Activated CD4-positive, alpha-beta T cell treated with anti-CD3 and anti-CD28 coated beads for 48 hours (primary cell): ENCODE measurements at regions not wholly inside any gene's neighbourhood (a gene's known extent, or its start where the extent isn't known, plus 50 kb on each side); places are given as distances from the start of the nearest gene placed in this dataset.
"Not testable (repeated sequence)": the region's sequence is repeated elsewhere in the genome, so short reads cannot be mapped to it uniquely, and the experiment has no call there.

Source experiments
- DNase-seq: peaks from one replicate; pipeline ENCODE4 v3.0.0-alpha.2; 2020

- no peak for DNase-seq
Measured at GRCh38 chr20:17872959-17873358, 95.6 kb downstream of the SNX5 start.

GRCh38 chr20:17872434-17872833 is 96.2 kb downstream of the SNX5 start:
- DNase-seq: no peak

- no peak for DNase-seq
Measured at GRCh38 chr20:17871886-17872285, 96.7 kb downstream of the SNX5 start.

GRCh38 chr20:17871181-17871580 is 97.4 kb downstream of the SNX5 start:
- no peak for DNase-seq

GRCh38 chr20:17870086-17870740 is 98.4 kb downstream of the SNX5 start:
- no peak for DNase-seq

- no peak for DNase-seq
Measured at GRCh38 chr20:17869295-17869994, 99.1 kb downstream of the SNX5 start.

GRCh38 chr20:17868700-17869231 is 99.8 kb downstream of the SNX5 start:
- DNase-seq: no peak

- no peak for DNase-seq
Measured at GRCh38 chr20:17868151-17868550, 100.4 kb downstream of the SNX5 start.

GRCh38 chr20:17867131-17867925 is 101.3 kb downstream of the SNX5 start:
- DNase-seq: no peak

GRCh38 chr20:17866234-17867001 is 102.2 kb downstream of the SNX5 start:
- DNase-seq: no peak

GRCh38 chr20:17863577-17864292 is 104.9 kb downstream of the SNX5 start:
- DNase-seq: no peak

- no peak for DNase-seq
Measured at GRCh38 chr20:17863209-17863576, 105.4 kb downstream of the SNX5 start.

- DNase-seq: no peak
Measured at GRCh38 chr20:17862171-17862570, 106.4 kb downstream of the SNX5 start.

- DNase-seq: not testable (repeated sequence)
Measured at GRCh38 chr20:17861620-17862019, 107.0 kb downstream of the SNX5 start.

- no peak for DNase-seq
Measured at GRCh38 chr20:17860301-17861197, 108.0 kb downstream of the SNX5 start.

- peak; percentile 33 for DNase-seq
Measured at GRCh38 chr20:17859616-17860232, 108.9 kb downstream of the SNX5 start.

GRCh38 chr20:17859002-17859615 is 109.5 kb downstream of the SNX5 start:
- no peak for DNase-seq

GRCh38 chr20:17858450-17859001 is 110.1 kb downstream of the SNX5 start:
- no peak for DNase-seq

GRCh38 chr20:17857639-17858449 is 110.8 kb downstream of the SNX5 start:
- DNase-seq: no peak
